ENCODE measurements at regions not wholly inside any gene's neighbourhood (a gene's known extent, or its start where the extent isn't known, plus 50 kb on each side); places are given as distances from the start of the nearest gene placed in this dataset.

DNA sequence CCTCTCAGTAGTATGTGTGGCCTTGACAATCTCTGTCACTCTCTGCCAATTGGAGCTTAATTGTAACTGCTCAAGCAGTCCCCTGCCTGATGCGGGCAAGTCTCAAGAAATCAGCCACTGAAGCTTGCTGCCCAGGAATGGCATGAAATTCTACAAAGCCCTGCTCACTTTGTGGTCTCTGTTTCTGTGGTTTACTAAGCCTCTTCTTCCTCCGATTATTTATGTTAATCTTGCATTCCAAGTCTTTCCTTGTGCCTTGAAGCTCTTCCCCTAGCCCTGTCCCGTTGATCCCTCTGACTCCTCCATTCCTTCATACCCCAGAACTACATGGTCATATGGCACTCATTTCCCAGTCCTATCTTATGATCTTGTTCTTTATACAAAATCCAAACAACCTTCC is 489.3 kb upstream of the CHST9 start:
- CTCF ChIA-PET: no interaction called here
- intact Hi-C loops (cut with micrococcal nuclease; ENCODE audit: unreplicated experiment): no loop called here

DNA sequence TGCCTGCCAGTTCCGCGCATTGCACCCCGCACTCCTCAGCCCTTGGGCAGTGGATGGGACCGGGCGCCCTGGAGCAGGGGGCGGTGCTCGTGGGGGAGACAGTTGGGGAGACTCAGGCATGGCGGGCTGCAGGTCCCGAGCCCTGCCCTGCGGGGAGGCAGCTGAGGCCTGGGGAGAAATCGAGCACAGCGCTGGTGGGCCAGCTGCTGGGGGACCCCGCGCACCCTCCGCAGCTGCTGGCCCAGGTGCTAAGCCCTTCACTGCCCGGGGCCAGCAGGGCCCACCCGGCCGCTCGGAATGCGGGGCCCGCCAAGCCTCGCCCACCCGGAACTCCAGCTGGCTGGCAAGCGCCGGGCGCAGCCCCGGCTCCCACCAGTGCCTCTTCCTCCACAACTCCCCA is 488.8 kb upstream of the CHST9 start:
- intact Hi-C loops (cut with micrococcal nuclease; ENCODE audit: unreplicated experiment): no loop called here
- ChIA-PET CTCF (no interaction called here), POLR2A (ENCODE audit: unreplicated experiment) (no interaction called here)
- Histone ChIP-seq H3K79me2 (ENCODE audit: low read depth) (no peaks in the 10 kb centered on the region), H3K27ac (no peak overlapping the region), H3K9me2 (ENCODE audit: insufficient read depth) (no peaks in the 10 kb centered on the region), H3K4me2 (no peak overlapping the region), H3F3A (ENCODE audit: insufficient read depth, low read depth) (no peaks in the 10 kb centered on the region), H2AFZ (no peak overlapping the region), H3K4me1 (replicated peaks; ENCODE audit: insufficient read depth) (no peaks in the 10 kb centered on the region), H3K27me3 (ENCODE audit: insufficient read depth, low read depth) (no peaks in the 10 kb centered on the region), H4K20me1 (ENCODE audit: insufficient read depth) (no peaks in the 10 kb centered on the region), H3K4me3 (no peak overlapping the region), H3K9me3 (ENCODE audit: insufficient read depth, low read depth) (no peaks in the 10 kb centered on the region), H3K36me3 (ENCODE audit: low read depth) (no peaks in the 10 kb centered on the region)
- no peak for DNase-seq
- BruUV-seq (replicated peaks): no TSS peak
- TF ChIP-seq EZH2 (IDR thresholded peaks at IDR 0.05; ENCODE audit: low read depth): no peak
- TF ChIP-seq, protein P1, sequence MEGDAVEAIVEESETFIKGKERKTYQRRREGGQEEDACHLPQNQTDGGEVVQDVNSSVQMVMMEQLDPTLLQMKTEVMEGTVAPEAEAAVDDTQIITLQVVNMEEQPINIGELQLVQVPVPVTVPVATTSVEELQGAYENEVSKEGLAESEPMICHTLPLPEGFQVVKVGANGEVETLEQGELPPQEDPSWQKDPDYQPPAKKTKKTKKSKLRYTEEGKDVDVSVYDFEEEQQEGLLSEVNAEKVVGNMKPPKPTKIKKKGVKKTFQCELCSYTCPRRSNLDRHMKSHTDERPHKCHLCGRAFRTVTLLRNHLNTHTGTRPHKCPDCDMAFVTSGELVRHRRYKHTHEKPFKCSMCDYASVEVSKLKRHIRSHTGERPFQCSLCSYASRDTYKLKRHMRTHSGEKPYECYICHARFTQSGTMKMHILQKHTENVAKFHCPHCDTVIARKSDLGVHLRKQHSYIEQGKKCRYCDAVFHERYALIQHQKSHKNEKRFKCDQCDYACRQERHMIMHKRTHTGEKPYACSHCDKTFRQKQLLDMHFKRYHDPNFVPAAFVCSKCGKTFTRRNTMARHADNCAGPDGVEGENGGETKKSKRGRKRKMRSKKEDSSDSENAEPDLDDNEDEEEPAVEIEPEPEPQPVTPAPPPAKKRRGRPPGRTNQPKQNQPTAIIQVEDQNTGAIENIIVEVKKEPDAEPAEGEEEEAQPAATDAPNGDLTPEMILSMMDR (conservative IDR thresholded peaks at IDR 0.05): no peak

More for the DNA sequence above, 489.3 kb upstream of the CHST9 start:
- Histone ChIP-seq H4K20me1 (ENCODE audit: insufficient read depth) (no peaks in the 10 kb centered on the region), H3K4me1 (replicated peaks; ENCODE audit: insufficient read depth) (no peaks in the 10 kb centered on the region), H3K9me3 (ENCODE audit: insufficient read depth, low read depth) (no peaks in the 10 kb centered on the region), H3K27me3 (ENCODE audit: insufficient read depth, low read depth) (no peaks in the 10 kb centered on the region), H3K9me2 (ENCODE audit: insufficient read depth) (no peaks in the 10 kb centered on the region), H3K4me2 (no peak overlapping the region), H2AFZ (no peak overlapping the region), H3K4me3 (no peak overlapping the region), H3K27ac (no peak overlapping the region), H3K79me2 (ENCODE audit: low read depth) (no peaks in the 10 kb centered on the region), H3K36me3 (ENCODE audit: low read depth) (no peaks in the 10 kb centered on the region), H3F3A (ENCODE audit: insufficient read depth, low read depth) (no peaks in the 10 kb centered on the region)
- BruUV-seq (replicated peaks): no TSS peak
- TF ChIP-seq, protein P1 (conservative IDR thresholded peaks at IDR 0.05): no peak
- no peak for TF ChIP-seq EZH2 (IDR thresholded peaks at IDR 0.05; ENCODE audit: low read depth)
- no peak for DNase-seq
- POLR2A ChIA-PET (ENCODE audit: unreplicated experiment): no interaction called here

DNA sequence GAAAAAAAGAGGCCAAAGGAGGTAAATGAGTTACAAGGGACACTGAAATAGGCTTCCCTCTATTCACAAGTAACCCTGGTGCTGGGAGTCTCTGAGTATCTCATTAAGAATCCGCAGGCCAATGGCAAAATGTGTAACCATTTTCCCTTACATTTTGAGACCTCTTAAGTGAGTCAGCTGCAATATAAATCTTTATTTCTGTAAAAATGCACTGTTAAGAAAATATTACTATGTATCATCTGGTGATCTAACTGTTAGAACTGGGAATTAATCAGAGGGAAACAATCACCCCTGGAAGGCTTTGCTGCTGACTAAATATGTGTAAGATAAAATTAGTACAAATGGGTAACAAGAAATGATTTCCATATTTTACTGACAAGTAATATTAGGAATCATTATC is 483.1 kb upstream of the CHST9 start:
- H2AFZ ChIP-seq: no peak overlapping the region
- no peak overlapping the region for H3K27ac ChIP-seq
- no peaks in the 10 kb centered on the region for H3K4me1 ChIP-seq (replicated peaks; ENCODE audit: insufficient read depth)
- no peaks in the 10 kb centered on the region for H3K9me2 ChIP-seq (ENCODE audit: insufficient read depth)
- H3K9me3 ChIP-seq (ENCODE audit: insufficient read depth, low read depth): no peaks in the 10 kb centered on the region
- ChIA-PET CTCF (no interaction called here), POLR2A (ENCODE audit: unreplicated experiment) (no interaction called here)
- no peak for TF ChIP-seq EZH2 (IDR thresholded peaks at IDR 0.05; ENCODE audit: low read depth)
- TF ChIP-seq, protein P1 (conservative IDR thresholded peaks at IDR 0.05): no peak
- intact Hi-C loops (cut with micrococcal nuclease; ENCODE audit: unreplicated experiment): no loop called here
- H3F3A ChIP-seq (ENCODE audit: insufficient read depth, low read depth): no peaks in the 10 kb centered on the region
- H3K27me3 ChIP-seq (ENCODE audit: insufficient read depth, low read depth): no peaks in the 10 kb centered on the region
- H3K4me2 ChIP-seq: no peak overlapping the region
- H3K4me3 ChIP-seq: no peak overlapping the region
- no peaks in the 10 kb centered on the region for H3K36me3 ChIP-seq (ENCODE audit: low read depth)
- no peaks in the 10 kb centered on the region for H4K20me1 ChIP-seq (ENCODE audit: insufficient read depth)
- no TSS peak for BruUV-seq (replicated peaks)
- DNase-seq: no peak
- H3K79me2 ChIP-seq (ENCODE audit: low read depth): no peaks in the 10 kb centered on the region

Data from PC-9 (cell line).